ENCODE measurements at regions not wholly inside any gene's neighbourhood (a gene's known extent, or its start where the extent isn't known, plus 50 kb on each side); places are given as distances from the start of the nearest gene placed in this dataset.

GRCh38 chr2:185240796-185241195, 497.8 kb upstream of the FSIP2 start:
- TF ChIP-seq POLR2AphosphoS5 (IDR thresholded peaks at IDR 0.05; ENCODE audit: low read depth, low read length) (no peak), POLR2A (IDR thresholded peaks at IDR 0.05; ENCODE audit: low read depth, low read length) (no peak)

Measured in GM12891 (cell line).